ENCODE measurements at regions not wholly inside any gene's neighbourhood (a gene's known extent, or its start where the extent isn't known, plus 50 kb on each side); places are given as distances from the start of the nearest gene placed in this dataset.

GRCh38 chr2:43157506-43158246 lies 68.7 kb downstream of the ZFP36L2 start:
- TF ChIP-seq, protein P1, sequence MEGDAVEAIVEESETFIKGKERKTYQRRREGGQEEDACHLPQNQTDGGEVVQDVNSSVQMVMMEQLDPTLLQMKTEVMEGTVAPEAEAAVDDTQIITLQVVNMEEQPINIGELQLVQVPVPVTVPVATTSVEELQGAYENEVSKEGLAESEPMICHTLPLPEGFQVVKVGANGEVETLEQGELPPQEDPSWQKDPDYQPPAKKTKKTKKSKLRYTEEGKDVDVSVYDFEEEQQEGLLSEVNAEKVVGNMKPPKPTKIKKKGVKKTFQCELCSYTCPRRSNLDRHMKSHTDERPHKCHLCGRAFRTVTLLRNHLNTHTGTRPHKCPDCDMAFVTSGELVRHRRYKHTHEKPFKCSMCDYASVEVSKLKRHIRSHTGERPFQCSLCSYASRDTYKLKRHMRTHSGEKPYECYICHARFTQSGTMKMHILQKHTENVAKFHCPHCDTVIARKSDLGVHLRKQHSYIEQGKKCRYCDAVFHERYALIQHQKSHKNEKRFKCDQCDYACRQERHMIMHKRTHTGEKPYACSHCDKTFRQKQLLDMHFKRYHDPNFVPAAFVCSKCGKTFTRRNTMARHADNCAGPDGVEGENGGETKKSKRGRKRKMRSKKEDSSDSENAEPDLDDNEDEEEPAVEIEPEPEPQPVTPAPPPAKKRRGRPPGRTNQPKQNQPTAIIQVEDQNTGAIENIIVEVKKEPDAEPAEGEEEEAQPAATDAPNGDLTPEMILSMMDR (IDR thresholded peaks at IDR 0.05; ENCODE audit: low read depth, low read length, missing input control), result no peak
- TF ChIP-seq REST (IDR thresholded peaks at IDR 0.05) (no peak), YY1 (IDR thresholded peaks at IDR 0.05) (no peak), ATF3 (IDR thresholded peaks at IDR 0.05) (no peak)

Measured in liver (tissue), 3 donors.